ENCODE measurements at regions not wholly inside any gene's neighbourhood (a gene's known extent, or its start where the extent isn't known, plus 50 kb on each side); places are given as distances from the start of the nearest gene placed in this dataset.

- TF ChIP-seq CTCF (IDR thresholded peaks at IDR 0.05; ENCODE audit: insufficient read depth, low read length, poor library complexity, severe bottlenecking) (no peak), EZH2phosphoT487 (conservative IDR thresholded peaks at IDR 0.05; ENCODE audit: low read length) (no peak)
These were observed 92.3 kb upstream of the UPP2 start for GRCh38 chr2:158009399-158009798.

Measured in SU-DHL-6 (cell line).